H1 (cell line): ENCODE measurements at regions not wholly inside any gene's neighbourhood (a gene's known extent, or its start where the extent isn't known, plus 50 kb on each side); places are given as distances from the start of the nearest gene placed in this dataset.

Experiments
- CTCF ChIA-PET: fragments of 300-600 bp; sonication (Branson Sonifier 250); formaldehyde crosslinking; loops from one replicate; lab custom pipeline; 2021; ENCODE audit not compliant: partially characterized antibody; lab: Charles Lee
- POLR2A ChIA-PET: fragments of 300-600 bp; sonication (Branson Sonifier 250); formaldehyde crosslinking; loops from one replicate; lab custom pipeline; 2021; ENCODE audit warnings: inconsistent platforms; ENCODE audit not compliant: partially characterized antibody; lab: Charles Lee
- DNase-seq, 2 experiments: peaks; one replicate each; pipeline versions ENCODE4 v3.0.0 to v3.0.0-alpha.2; 2010 to 2022; ENCODE audit warnings: low spot score in 2 of 2, low read depth in 1 of 2, mixed read lengths in 1 of 2
- FAIRE-seq: peaks from 2 replicates; lab custom pipeline; 2011; peaks lifted over from hg19 to GRCh38; lab: Jason Lieb, UNC
- H2AFZ ChIP-seq: 2 replicates; pipeline ENCODE4 v1.8.1; 2012; ENCODE audit warnings: low read length, inconsistent platforms
- H2AK5ac ChIP-seq: 2 replicates; pipeline ENCODE4 v1.6.1; 2013; ENCODE audit warnings: low read depth, low read length
- H2BK120ac ChIP-seq: replicated peaks from 2 replicates; pipeline ENCODE3; 2013; ENCODE audit warnings: low read depth, low read length, inconsistent platforms
- H2BK12ac ChIP-seq: 2 replicates; pipeline ENCODE4 v1.6.1; 2013; ENCODE audit warnings: low read depth, low read length
- H2BK15ac ChIP-seq: 2 replicates; pipeline ENCODE4 v1.6.1; 2013; ENCODE audit warnings: low read length
- H2BK20ac ChIP-seq: 2 replicates; pipeline ENCODE4 v1.6.1; 2013; ENCODE audit warnings: low read length
- H2BK5ac ChIP-seq: 2 replicates; pipeline ENCODE4 v1.6.1; 2013; ENCODE audit warnings: low read depth, low read length
- H3K14ac ChIP-seq: 2 replicates; pipeline ENCODE4 v1.6.1; 2013; ENCODE audit warnings: inconsistent platforms; ENCODE audit not compliant: insufficient read length
- H3K18ac ChIP-seq: 2 replicates; pipeline ENCODE4 v1.6.1; 2013; ENCODE audit warnings: low read length; ENCODE audit errors: extremely low read depth
- H3K23ac ChIP-seq: 2 replicates; pipeline ENCODE4 v1.6.1; 2013; ENCODE audit warnings: inconsistent platforms; ENCODE audit not compliant: insufficient read length
- H3K23me2 ChIP-seq: 2 replicates; pipeline ENCODE4 v1.6.1; 2013; ENCODE audit warnings: low read depth, low read length
- H3K27ac ChIP-seq: 2 replicates; pipeline ENCODE4 v1.6.1; 2011; ENCODE audit warnings: low read depth, low read length, inconsistent platforms
- H3K27me3 ChIP-seq, 4 experiments: replicated peaks in 1 of 4; 1 replicate in 1 of 4; 2 replicates in 3 of 4; pipeline versions ENCODE4 v1.6.1 to v1.8.1; 2011 to 2013; ENCODE audit warnings: low read length in 3 of 4, mild to moderate bottlenecking in 3 of 4, inconsistent platforms in 2 of 4, mixed read lengths in 2 of 4, moderate library complexity in 1 of 4; ENCODE audit not compliant: control insufficient read depth in 3 of 4, insufficient read depth in 3 of 4; ENCODE audit errors: extremely low read depth in 1 of 4
- H3K36me3 ChIP-seq, 4 experiments: 2 replicates each; pipeline versions ENCODE4 v1.6.1 to v1.8.1; 2011 to 2013; ENCODE audit warnings: mild to moderate bottlenecking in 4 of 4, low read length in 3 of 4, moderate library complexity in 2 of 4, control low read depth in 1 of 4, inconsistent platforms in 1 of 4; ENCODE audit not compliant: insufficient read depth in 4 of 4, control insufficient read depth in 2 of 4
- H3K4ac ChIP-seq: replicated peaks from 2 replicates; pipeline ENCODE3; 2013; ENCODE audit warnings: low read length, low read depth, mixed read lengths, inconsistent platforms; ENCODE audit not compliant: insufficient read length
- H3K4me1 ChIP-seq, 4 experiments: replicated peaks in 1 of 4; 1 replicate in 1 of 4; 2 replicates in 3 of 4; pipeline versions ENCODE4 v1.6.1 to v1.8.1; 2011 to 2013; ENCODE audit warnings: low read length in 3 of 4, inconsistent platforms in 2 of 4, mixed read lengths in 1 of 4; ENCODE audit not compliant: insufficient read depth in 4 of 4, control insufficient read depth in 3 of 4
- H3K4me2 ChIP-seq, 2 experiments: 2 replicates each; pipeline versions ENCODE4 v1.6.1 to v1.8.1; 2011 to 2013; ENCODE audit warnings: low read depth in 2 of 2, low read length in 2 of 2, control low read depth in 1 of 2, inconsistent platforms in 1 of 2, mild to moderate bottlenecking in 1 of 2; ENCODE audit not compliant: insufficient read depth in 1 of 2
- H3K4me3 ChIP-seq, 4 experiments: fragments of 200-600, 300-600 bp in 1 of 4; sonication (generic), shearing (Covaris generic), sonication (Bioruptor Twin) in 1 of 4; 2 replicates each; pipeline versions ENCODE4 v1.5.1 to v1.8.1; 2011 to 2016; ENCODE audit warnings: low read length in 4 of 4, low read depth in 3 of 4, control low read depth in 2 of 4, inconsistent platforms in 2 of 4, mild to moderate bottlenecking in 2 of 4, mixed read lengths in 1 of 4, moderate library complexity in 1 of 4; ENCODE audit not compliant: insufficient read depth in 2 of 4; ENCODE audit errors: extremely low read depth in 1 of 4
- H3K56ac ChIP-seq: replicated peaks from 2 replicates; pipeline ENCODE3; 2013; ENCODE audit warnings: low read depth, mild to moderate bottlenecking, mixed read lengths, low read length, inconsistent platforms; ENCODE audit not compliant: insufficient read length
- H3K79me1 ChIP-seq: 2 replicates; pipeline ENCODE4 v1.6.1; 2013; ENCODE audit warnings: low read depth, low read length, control low read depth
- H3K79me2 ChIP-seq, 2 experiments: 2 replicates each; pipeline versions ENCODE4 v1.6.1 to v1.8.1; 2012 to 2013; ENCODE audit warnings: low read length in 2 of 2, mild to moderate bottlenecking in 2 of 2, inconsistent platforms in 1 of 2; ENCODE audit not compliant: insufficient read depth in 2 of 2, control insufficient read depth in 1 of 2
- H3K9ac ChIP-seq, 4 experiments: replicated peaks in 1 of 4; 1 replicate in 1 of 4; 2 replicates in 3 of 4; pipeline versions ENCODE4 v1.6.1 to v1.8.1; 2011 to 2013; ENCODE audit warnings: low read depth in 3 of 4, low read length in 3 of 4, control low read depth in 2 of 4, mild to moderate bottlenecking in 2 of 4, moderate library complexity in 2 of 4, inconsistent platforms in 1 of 4; ENCODE audit errors: extremely low read depth in 1 of 4
- H3K9me3 ChIP-seq, 2 experiments: 2 replicates each; pipeline versions ENCODE4 v1.6.1 to v1.8.1; 2012 to 2013; ENCODE audit warnings: mild to moderate bottlenecking in 2 of 2, moderate library complexity in 2 of 2, control low read depth in 1 of 2, inconsistent platforms in 1 of 2, low read depth in 1 of 2, low read length in 1 of 2, mixed read lengths in 1 of 2; ENCODE audit not compliant: insufficient read depth in 2 of 2
- H4K20me1 ChIP-seq, 2 experiments: replicated peaks in 1 of 2; 2 replicates each; pipeline versions ENCODE3 to v1.8.1; 2011 to 2013; ENCODE audit warnings: inconsistent platforms in 2 of 2, low read length in 2 of 2, mild to moderate bottlenecking in 1 of 2; ENCODE audit not compliant: insufficient read depth in 2 of 2, control insufficient read depth in 1 of 2
- H4K5ac ChIP-seq: 2 replicates; pipeline ENCODE4 v1.6.1; 2013; ENCODE audit warnings: low read length, low read depth, mixed read lengths, inconsistent platforms; ENCODE audit not compliant: insufficient read length
- H4K8ac ChIP-seq: 2 replicates; pipeline ENCODE4 v1.8.0; 2013; ENCODE audit warnings: mild to moderate bottlenecking, moderate library complexity, low read length, inconsistent platforms; ENCODE audit not compliant: insufficient read depth; ENCODE audit errors: extremely low read depth
- H4K91ac ChIP-seq: replicated peaks from 2 replicates; pipeline ENCODE3; 2013; ENCODE audit warnings: low read length, mixed read lengths, inconsistent platforms; ENCODE audit not compliant: insufficient read length
- JUN ChIP-seq: IDR thresholded peaks from 2 replicates; pipeline ENCODE4 v1.6.1; 2011; ENCODE audit warnings: low read depth, mild to moderate bottlenecking, improper control_type of control experiment, low read length
- RAD21 ChIP-seq, 2 experiments: IDR thresholded peaks in 1 of 2; conservative IDR thresholded peaks in 1 of 2; 2 replicates each; pipeline ENCODE4 v1.6.1; 2011; ENCODE audit warnings: low read depth in 2 of 2, low read length in 2 of 2, improper control_type of control experiment in 1 of 2, inconsistent platforms in 1 of 2, mild to moderate bottlenecking in 1 of 2, moderate library complexity in 1 of 2
- RFX5 ChIP-seq: IDR thresholded peaks from 2 replicates; pipeline ENCODE4 v1.6.1; 2011; ENCODE audit warnings: low read depth, low read length, improper control_type of control experiment, borderline replicate concordance
- SIN3A ChIP-seq, 2 experiments: IDR thresholded peaks in 1 of 2; conservative IDR thresholded peaks in 1 of 2; 2 replicates each; pipeline ENCODE4 v1.6.1; 2011 to 2012; ENCODE audit warnings: low read length in 2 of 2, improper control_type of control experiment in 1 of 2, low read depth in 1 of 2, mild to moderate bottlenecking in 1 of 2
- TAF1 ChIP-seq: IDR thresholded peaks from 2 replicates; pipeline ENCODE4 v1.6.1; 2011; ENCODE audit warnings: mild to moderate bottlenecking, low read depth, low read length
- YY1 ChIP-seq: IDR thresholded peaks from 2 replicates; pipeline ENCODE4 v1.6.1; 2011; ENCODE audit warnings: low read depth, mild to moderate bottlenecking, low read length
- ZNF274 ChIP-seq: IDR thresholded peaks from 2 replicates; pipeline ENCODE4 v1.7.0; 2012; ENCODE audit warnings: low read length, borderline replicate concordance; ENCODE audit errors: extremely low read depth
- WGBS, 2 experiments: shearing (Covaris generic) in 1 of 2; methylation state at CpG; one replicate each; pipeline versions ENCODE4 v1.1.6 to v1.1.7; 2013 to 2015; ENCODE audit warnings: low lambda C conversion rate in 2 of 2, mixed read lengths in 2 of 2, inconsistent platforms in 1 of 2, low coverage in 1 of 2, missing lambda C conversion rate in 1 of 2; ENCODE audit not compliant: insufficient replicate concordance in 2 of 2, insufficient coverage in 1 of 2, insufficient read length in 1 of 2; ENCODE audit errors: extremely low coverage in 1 of 2, missing lambda C conversion rate in 1 of 2; 5-methylcytosine and 5-hydroxymethylcytosine counted together
- TF ChIP-seq, protein P1 (sequence below), 3 experiments: IDR thresholded peaks; 1 replicate in 2 of 3; 2 replicates in 1 of 3; pipeline versions ENCODE4 v1.5.1 to v1.6.1; 2011; ENCODE audit warnings: low read length in 3 of 3, mild to moderate bottlenecking in 3 of 3, inconsistent platforms in 2 of 3, low read depth in 1 of 3, moderate library complexity in 1 of 3; ENCODE audit not compliant: insufficient read depth in 1 of 3; ENCODE audit errors: control extremely low read depth in 1 of 3
- TF ChIP-seq, protein P2 (sequence below): IDR thresholded peaks from 2 replicates; pipeline ENCODE4 v1.6.1; 2012; ENCODE audit warnings: inconsistent platforms

DNA sequence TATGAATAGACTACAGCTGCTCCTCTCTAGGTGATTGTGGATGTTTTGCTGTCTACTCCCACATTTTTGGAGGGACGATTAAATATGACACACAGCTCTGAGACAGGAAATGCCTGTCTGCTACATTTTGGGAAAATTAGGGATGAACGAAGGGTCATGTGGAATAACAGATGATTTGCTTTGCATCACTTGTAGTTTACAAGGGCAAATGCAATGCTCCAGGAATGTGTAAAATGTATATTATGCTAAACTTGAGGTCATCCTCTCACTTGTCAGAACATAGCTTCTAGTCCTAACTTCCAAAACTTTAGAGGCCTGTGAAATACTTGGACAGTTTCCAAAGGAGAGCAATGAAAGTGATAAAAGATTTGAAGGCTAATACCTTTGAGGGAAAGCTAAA, 284.2 kb upstream of the DACH1 start:
- Histone ChIP-seq H3K23ac (no peak overlapping the region), H3K9ac (no peak overlapping the region), H3K36me3 (no peaks in the 10 kb centered on the region), H3K79me1 (no peaks in the 10 kb centered on the region), H2BK20ac (no peak overlapping the region), H3K27ac (no peak overlapping the region), H4K5ac (no peak overlapping the region), H3K27me3 (no peaks in the 10 kb centered on the region), H3K9me3 (no peaks in the 10 kb centered on the region), H4K20me1 (no peaks in the 10 kb centered on the region), H3K56ac (no peak overlapping the region), H3K79me2 (no peaks in the 10 kb centered on the region), H4K8ac (no peak overlapping the region), H3K4ac (no peak overlapping the region), H3K14ac (no peak overlapping the region), H3K4me2 (no peak overlapping the region), H2AFZ (no peak overlapping the region), H2BK15ac (no peak overlapping the region), H2AK5ac (no peak overlapping the region), H2BK12ac (no peak overlapping the region), H3K4me1 (peaks cover 0 to 5% (median 0%) of the 10 kb centered on the region in 4 experiments; a peak in 1 of 7 replicates), H3K23me2 (no peaks in the 10 kb centered on the region), H3K4me3 (no peak overlapping the region), H2BK120ac (no peak overlapping the region), H3K18ac (no peak overlapping the region), H2BK5ac (no peak overlapping the region), H4K91ac (no peak overlapping the region)
- ChIA-PET POLR2A (no interaction called here), CTCF (interaction anchor here (1.3 kb wide), 1 partner anchor 8 kb away, joined by 3 read pairs; no protein-coding TSS in a partner anchor)
- no peak for FAIRE-seq
- no peak for DNase-seq
- 88% methylated on average over 2 of the region's 2 CpGs; no CpG with 5 or more reads in 1 of the 2 experiments for WGBS, 2 experiments
- TF ChIP-seq, protein P1, sequence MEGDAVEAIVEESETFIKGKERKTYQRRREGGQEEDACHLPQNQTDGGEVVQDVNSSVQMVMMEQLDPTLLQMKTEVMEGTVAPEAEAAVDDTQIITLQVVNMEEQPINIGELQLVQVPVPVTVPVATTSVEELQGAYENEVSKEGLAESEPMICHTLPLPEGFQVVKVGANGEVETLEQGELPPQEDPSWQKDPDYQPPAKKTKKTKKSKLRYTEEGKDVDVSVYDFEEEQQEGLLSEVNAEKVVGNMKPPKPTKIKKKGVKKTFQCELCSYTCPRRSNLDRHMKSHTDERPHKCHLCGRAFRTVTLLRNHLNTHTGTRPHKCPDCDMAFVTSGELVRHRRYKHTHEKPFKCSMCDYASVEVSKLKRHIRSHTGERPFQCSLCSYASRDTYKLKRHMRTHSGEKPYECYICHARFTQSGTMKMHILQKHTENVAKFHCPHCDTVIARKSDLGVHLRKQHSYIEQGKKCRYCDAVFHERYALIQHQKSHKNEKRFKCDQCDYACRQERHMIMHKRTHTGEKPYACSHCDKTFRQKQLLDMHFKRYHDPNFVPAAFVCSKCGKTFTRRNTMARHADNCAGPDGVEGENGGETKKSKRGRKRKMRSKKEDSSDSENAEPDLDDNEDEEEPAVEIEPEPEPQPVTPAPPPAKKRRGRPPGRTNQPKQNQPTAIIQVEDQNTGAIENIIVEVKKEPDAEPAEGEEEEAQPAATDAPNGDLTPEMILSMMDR (IDR thresholded peaks at IDR 0.05; ENCODE audit: control extremely low read depth in 1 of 3, insufficient read depth in 1 of 3, low read depth in 1 of 3, low read length in 3 of 3): no peak
- TF ChIP-seq YY1 (no peak), JUN (no peak), RFX5 (no peak), RAD21 (IDR thresholded peaks at IDR 0.05 in 1 of 2, conservative IDR thresholded peaks at IDR 0.05 in 1 of 2; ENCODE audit: low read depth in 2 of 2, low read length in 2 of 2) (no peak), TAF1 (no peak), ZNF274 (no peak), SIN3A (conservative IDR thresholded peaks at IDR 0.05 in 1 of 2, IDR thresholded peaks at IDR 0.05 in 1 of 2; ENCODE audit: low read depth in 1 of 2, low read length in 2 of 2) (no peak)
- TF ChIP-seq, protein P2, sequence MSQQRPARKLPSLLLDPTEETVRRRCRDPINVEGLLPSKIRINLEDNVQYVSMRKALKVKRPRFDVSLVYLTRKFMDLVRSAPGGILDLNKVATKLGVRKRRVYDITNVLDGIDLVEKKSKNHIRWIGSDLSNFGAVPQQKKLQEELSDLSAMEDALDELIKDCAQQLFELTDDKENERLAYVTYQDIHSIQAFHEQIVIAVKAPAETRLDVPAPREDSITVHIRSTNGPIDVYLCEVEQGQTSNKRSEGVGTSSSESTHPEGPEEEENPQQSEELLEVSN: no peak
